GM21825 (cell line): ENCODE measurements at regions not wholly inside any gene's neighbourhood (a gene's known extent, or its start where the extent isn't known, plus 50 kb on each side); places are given as distances from the start of the nearest gene placed in this dataset.

Source experiments
- ATAC-seq: cut with Tn5 transposase; IDR thresholded peaks from one replicate; pipeline ENCODE4 v1.9.1; 2021; ENCODE audit warnings: mild to moderate bottlenecking, moderate library complexity; ENCODE audit not compliant: unreplicated experiment

GRCh38 chr10:43772171-43772570 lies 123.5 kb upstream of the ZNF32 start:
- ATAC-seq: no peak

GRCh38 chr10:43771675-43772074 lies 123.0 kb upstream of the ZNF32 start:
- ATAC-seq: no peak

GRCh38 chr10:43765516-43765915 lies 116.8 kb upstream of the ZNF32 start:
- ATAC-seq: no peak

GRCh38 chr10:43763846-43764245 lies 115.2 kb upstream of the ZNF32 start:
- no peak for ATAC-seq

- no peak for ATAC-seq
Observed at GRCh38 chr10:43760514-43760913, 111.8 kb upstream of the ZNF32 start.

GRCh38 chr10:43759216-43759615 lies 110.5 kb upstream of the ZNF32 start:
- ATAC-seq: no peak

- no peak for ATAC-seq
Observed at GRCh38 chr10:43756341-43756740, 107.7 kb upstream of the ZNF32 start.

GRCh38 chr10:43754569-43755260 lies 106.0 kb upstream of the ZNF32 start:
- no peak for ATAC-seq

- no peak for ATAC-seq
Observed at GRCh38 chr10:43753397-43754061, 104.8 kb upstream of the ZNF32 start.

- ATAC-seq: no peak
Observed at GRCh38 chr10:43752682-43753081, 104.0 kb upstream of the ZNF32 start.

GRCh38 chr10:43751646-43752045 lies 103.0 kb upstream of the ZNF32 start:
- ATAC-seq: no peak

- no peak for ATAC-seq
Observed at GRCh38 chr10:43749940-43750552, 101.4 kb upstream of the ZNF32 start.

- ATAC-seq: no peak
Observed at GRCh38 chr10:43749145-43749576, 100.5 kb upstream of the ZNF32 start.

- ATAC-seq: no peak
Observed at GRCh38 chr10:43748560-43748959, 99.9 kb upstream of the ZNF32 start.

- ATAC-seq: no peak
Observed at GRCh38 chr10:43746906-43747305, 98.2 kb upstream of the ZNF32 start.

GRCh38 chr10:43739161-43739560 lies 90.5 kb upstream of the ZNF32 start:
- ATAC-seq: no peak

GRCh38 chr10:43737003-43737402 lies 88.3 kb upstream of the ZNF32 start:
- no peak for ATAC-seq

- no peak for ATAC-seq
Observed at GRCh38 chr10:43735907-43736306, 87.2 kb upstream of the ZNF32 start.

GRCh38 chr10:43734716-43735115 lies 86.0 kb upstream of the ZNF32 start:
- ATAC-seq: no peak

- no peak for ATAC-seq
Observed at GRCh38 chr10:43731486-43731885, 82.8 kb upstream of the ZNF32 start.

GRCh38 chr10:43728425-43728824 lies 79.7 kb upstream of the ZNF32 start:
- ATAC-seq: no peak

- no peak for ATAC-seq
Observed at GRCh38 chr10:43727935-43728334, 79.3 kb upstream of the ZNF32 start.
